GM21528 (cell line): ENCODE measurements at regions not wholly inside any gene's neighbourhood (a gene's known extent, or its start where the extent isn't known, plus 50 kb on each side); places are given as distances from the start of the nearest gene placed in this dataset.
"Not testable (repeated sequence)": the region's sequence is repeated elsewhere in the genome, so short reads cannot be mapped to it uniquely, and the experiment has no call there.

ENCODE experiments used
- ATAC-seq: cut with Tn5 transposase; IDR thresholded peaks from one replicate; pipeline ENCODE4 v1.9.1; 2021; ENCODE audit warnings: mild to moderate bottlenecking, moderate library complexity; ENCODE audit not compliant: unreplicated experiment, low FRiP score

GRCh38 chr2:144133936-144134665 is 385.8 kb downstream of the ZEB2 start:
- no peak for ATAC-seq

- ATAC-seq = no peak
These were observed 387.6 kb downstream of the ZEB2 start for GRCh38 chr2:144132357-144132756.

- ATAC-seq = no peak
These were observed 388.9 kb downstream of the ZEB2 start for GRCh38 chr2:144131042-144131441.

GRCh38 chr2:144130551-144130950 is 389.4 kb downstream of the ZEB2 start:
- ATAC-seq = no peak

GRCh38 chr2:144128130-144128746 is 391.7 kb downstream of the ZEB2 start:
- ATAC-seq = no peak

- ATAC-seq = no peak
These were observed 392.2 kb downstream of the ZEB2 start for GRCh38 chr2:144127693-144128092.

- no peak for ATAC-seq
These were observed 393.6 kb downstream of the ZEB2 start for GRCh38 chr2:144126302-144126701.

- no peak for ATAC-seq
These were observed 394.2 kb downstream of the ZEB2 start for GRCh38 chr2:144125751-144126150.

- no peak for ATAC-seq
These were observed 395.0 kb downstream of the ZEB2 start for GRCh38 chr2:144124882-144125281.

- no peak for ATAC-seq
These were observed 399.4 kb downstream of the ZEB2 start for GRCh38 chr2:144120487-144120886.

GRCh38 chr2:144117086-144117485 is 402.8 kb downstream of the ZEB2 start:
- no peak for ATAC-seq

GRCh38 chr2:144115739-144116291 is 404.1 kb downstream of the ZEB2 start:
- ATAC-seq = no peak

- no peak for ATAC-seq
These were observed 405.2 kb downstream of the ZEB2 start for GRCh38 chr2:144114760-144115159.

GRCh38 chr2:144111437-144111836 is 408.5 kb downstream of the ZEB2 start:
- no peak for ATAC-seq

GRCh38 chr2:144106104-144106503 is 413.8 kb downstream of the ZEB2 start:
- ATAC-seq = not testable (repeated sequence)

- no peak for ATAC-seq
These were observed 417.5 kb downstream of the ZEB2 start for GRCh38 chr2:144102386-144102785.

- no peak for ATAC-seq
These were observed 420.0 kb downstream of the ZEB2 start for GRCh38 chr2:144099780-144100377.

- ATAC-seq = no peak
These were observed 420.6 kb downstream of the ZEB2 start for GRCh38 chr2:144099340-144099739.

GRCh38 chr2:144097440-144098225 is 422.3 kb downstream of the ZEB2 start:
- ATAC-seq = no peak

- no peak for ATAC-seq
These were observed 423.4 kb downstream of the ZEB2 start for GRCh38 chr2:144096531-144096930.
